Spleen (tissue), 7 donors: ENCODE measurements at regions not wholly inside any gene's neighbourhood (a gene's known extent, or its start where the extent isn't known, plus 50 kb on each side); places are given as distances from the start of the nearest gene placed in this dataset.

ENCODE experiments used
- POLR2AphosphoS5 ChIP-seq, 3 donors: sonication (generic); formaldehyde crosslinking; IDR thresholded peaks; one replicate each; pipeline ENCODE4 v1.5.1; 2017; ENCODE audit warnings: antibody characterized with exemption in 3 of 3
- TF ChIP-seq, protein P1 (sequence below), 11 experiments: fragments of 200-600 bp in 7 of 11; fragments of 450-650 bp in 4 of 11; sonication (generic) in 4 of 11; IDR thresholded peaks in 8 of 11; conservative IDR thresholded peaks in 3 of 11; 1 replicate in 7 of 11; 2 replicates in 4 of 11; pipeline versions ENCODE4 v1.4.0 to v1.8.0; 2016 to 2021; ENCODE audit warnings: antibody characterized with exemption in 11 of 11, inconsistent platforms in 4 of 11, mild to moderate bottlenecking in 1 of 11
- donor health status: DM: no; HTN: no; CAD: no; lungs with moderate emphysema.
- donor health status: DM: no; HTN: no; CAD: no.
- donor health status: DM: no; HTN: no; CAD: no.

- TF ChIP-seq, protein P1, sequence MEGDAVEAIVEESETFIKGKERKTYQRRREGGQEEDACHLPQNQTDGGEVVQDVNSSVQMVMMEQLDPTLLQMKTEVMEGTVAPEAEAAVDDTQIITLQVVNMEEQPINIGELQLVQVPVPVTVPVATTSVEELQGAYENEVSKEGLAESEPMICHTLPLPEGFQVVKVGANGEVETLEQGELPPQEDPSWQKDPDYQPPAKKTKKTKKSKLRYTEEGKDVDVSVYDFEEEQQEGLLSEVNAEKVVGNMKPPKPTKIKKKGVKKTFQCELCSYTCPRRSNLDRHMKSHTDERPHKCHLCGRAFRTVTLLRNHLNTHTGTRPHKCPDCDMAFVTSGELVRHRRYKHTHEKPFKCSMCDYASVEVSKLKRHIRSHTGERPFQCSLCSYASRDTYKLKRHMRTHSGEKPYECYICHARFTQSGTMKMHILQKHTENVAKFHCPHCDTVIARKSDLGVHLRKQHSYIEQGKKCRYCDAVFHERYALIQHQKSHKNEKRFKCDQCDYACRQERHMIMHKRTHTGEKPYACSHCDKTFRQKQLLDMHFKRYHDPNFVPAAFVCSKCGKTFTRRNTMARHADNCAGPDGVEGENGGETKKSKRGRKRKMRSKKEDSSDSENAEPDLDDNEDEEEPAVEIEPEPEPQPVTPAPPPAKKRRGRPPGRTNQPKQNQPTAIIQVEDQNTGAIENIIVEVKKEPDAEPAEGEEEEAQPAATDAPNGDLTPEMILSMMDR (IDR thresholded peaks at IDR 0.05 in 8 of 11, conservative IDR thresholded peaks at IDR 0.05 in 3 of 11) = no peak
- TF ChIP-seq POLR2AphosphoS5 (IDR thresholded peaks at IDR 0.05) = no peak
These were observed 92.8 kb upstream of the INSIG1 start for GRCh38 chr7:155204744-155205367.
